ENCODE measurements at regions not wholly inside any gene's neighbourhood (a gene's known extent, or its start where the extent isn't known, plus 50 kb on each side); places are given as distances from the start of the nearest gene placed in this dataset.
"Not testable (repeated sequence)": the region's sequence is repeated elsewhere in the genome, so short reads cannot be mapped to it uniquely, and the experiment has no call there.

DNA sequence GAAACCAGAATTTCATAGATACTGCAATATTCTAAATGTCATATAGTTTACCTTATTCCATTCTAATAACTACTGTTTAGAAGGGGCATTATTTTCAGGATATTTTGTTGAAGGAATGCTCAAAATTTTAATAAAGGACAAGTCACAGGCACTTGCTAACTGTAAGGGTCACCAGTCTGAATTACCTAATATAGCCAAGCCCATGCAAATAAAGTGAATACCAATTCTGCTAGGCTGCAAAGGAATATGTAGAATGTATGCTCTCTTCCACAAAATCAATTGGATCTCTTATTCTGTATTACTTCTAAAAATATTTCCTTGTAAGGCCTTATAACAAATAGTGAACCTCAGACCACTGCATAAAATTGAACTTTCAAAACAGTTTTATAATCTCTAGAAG is 52.3 kb upstream of the FAT4 start:
- in situ Hi-C loops (cut with HindIII; ENCODE audit: low pct_unique_long_range_greater_than_20kb, low sequenced_read_pairs): no loop called here
- no peak for DNase-seq (ENCODE audit: low read depth)

DNA sequence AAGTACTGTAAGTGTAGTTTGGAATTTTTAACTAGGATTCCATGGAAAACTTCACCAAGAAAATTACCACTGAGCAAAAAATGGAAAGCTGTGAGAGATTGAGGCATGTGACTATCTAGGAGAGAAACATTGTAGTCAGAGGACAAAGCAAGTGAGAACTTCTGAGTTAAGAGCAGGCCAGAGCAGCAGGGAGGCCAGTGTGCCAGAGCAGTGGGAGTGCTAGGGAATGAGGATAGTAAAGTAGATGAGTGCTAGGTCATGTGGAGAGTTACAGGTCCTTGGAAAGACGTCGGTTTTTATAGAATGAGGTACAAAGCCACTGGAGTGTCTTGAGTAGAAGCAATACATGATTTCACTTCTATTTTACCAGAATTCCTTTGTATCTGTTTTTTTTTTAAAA is 52.7 kb upstream of the FAT4 start:
- in situ Hi-C loops (cut with HindIII; ENCODE audit: low pct_unique_long_range_greater_than_20kb, low sequenced_read_pairs): no loop called here
- no peak for DNase-seq (ENCODE audit: low read depth)

GRCh38 chr4:125254106-125254505 is 60.6 kb upstream of the FAT4 start:
- DNase-seq (ENCODE audit: low read depth): no peak
- in situ Hi-C loops (cut with HindIII; ENCODE audit: low pct_unique_long_range_greater_than_20kb, low sequenced_read_pairs): no loop called here

DNA sequence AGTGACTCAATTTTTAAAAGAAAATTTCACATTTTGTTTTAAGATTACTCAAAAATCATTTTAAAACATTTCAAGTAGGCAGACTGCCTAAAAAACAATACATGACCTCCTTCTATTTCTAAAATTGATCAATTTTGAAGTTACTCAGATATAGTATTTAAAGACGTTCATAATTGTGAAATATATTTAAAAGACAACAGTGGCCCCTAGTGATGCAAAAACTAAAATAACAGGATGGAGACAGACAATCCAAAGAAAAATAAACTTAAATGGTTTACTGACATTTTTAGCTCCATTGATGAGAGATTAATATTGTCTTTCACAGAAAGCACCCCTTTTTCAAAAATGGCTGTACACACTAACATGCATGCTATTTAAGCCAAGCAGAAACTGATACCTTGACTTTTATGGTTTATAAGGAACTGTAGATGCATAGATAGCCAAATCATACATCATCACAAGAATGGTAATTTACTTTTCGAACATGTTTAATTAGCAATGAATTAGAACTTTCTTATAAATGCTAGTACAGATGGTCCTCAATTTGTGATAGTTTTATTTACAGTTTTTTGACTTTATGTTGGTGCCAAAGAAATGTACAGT is 69.8 kb upstream of the FAT4 start:
- no peak for DNase-seq (ENCODE audit: low read depth)
- in situ Hi-C loops (cut with HindIII; ENCODE audit: low pct_unique_long_range_greater_than_20kb, low sequenced_read_pairs): no loop called here

GRCh38 chr4:125243789-125244397 is 70.9 kb upstream of the FAT4 start:
- in situ Hi-C loops (cut with HindIII; ENCODE audit: low pct_unique_long_range_greater_than_20kb, low sequenced_read_pairs): no loop called here
- no peak for DNase-seq (ENCODE audit: low read depth)

- in situ Hi-C loops (cut with HindIII; ENCODE audit: low pct_unique_long_range_greater_than_20kb, low sequenced_read_pairs): no loop called here
- no peak for DNase-seq (ENCODE audit: low read depth)
Measured at GRCh38 chr4:125235971-125236370, 78.8 kb upstream of the FAT4 start.

GRCh38 chr4:125231661-125232060 is 83.1 kb upstream of the FAT4 start:
- DNase-seq (ENCODE audit: low read depth): no peak
- in situ Hi-C loops (cut with HindIII; ENCODE audit: low pct_unique_long_range_greater_than_20kb, low sequenced_read_pairs): no loop called here

GRCh38 chr4:125229596-125230058 is 85.1 kb upstream of the FAT4 start:
- no peak for DNase-seq (ENCODE audit: low read depth)
- in situ Hi-C loops (cut with HindIII; ENCODE audit: low pct_unique_long_range_greater_than_20kb, low sequenced_read_pairs): no loop called here

- DNase-seq (ENCODE audit: low read depth): no peak
- in situ Hi-C loops (cut with HindIII; ENCODE audit: low pct_unique_long_range_greater_than_20kb, low sequenced_read_pairs): no loop called here
Measured at GRCh38 chr4:125225806-125226205, 88.9 kb upstream of the FAT4 start.

GRCh38 chr4:125200556-125200955 is 114.2 kb upstream of the FAT4 start:
- no peak for DNase-seq (ENCODE audit: low read depth)
- in situ Hi-C loops (cut with HindIII; ENCODE audit: low pct_unique_long_range_greater_than_20kb, low sequenced_read_pairs): no loop called here

DNA sequence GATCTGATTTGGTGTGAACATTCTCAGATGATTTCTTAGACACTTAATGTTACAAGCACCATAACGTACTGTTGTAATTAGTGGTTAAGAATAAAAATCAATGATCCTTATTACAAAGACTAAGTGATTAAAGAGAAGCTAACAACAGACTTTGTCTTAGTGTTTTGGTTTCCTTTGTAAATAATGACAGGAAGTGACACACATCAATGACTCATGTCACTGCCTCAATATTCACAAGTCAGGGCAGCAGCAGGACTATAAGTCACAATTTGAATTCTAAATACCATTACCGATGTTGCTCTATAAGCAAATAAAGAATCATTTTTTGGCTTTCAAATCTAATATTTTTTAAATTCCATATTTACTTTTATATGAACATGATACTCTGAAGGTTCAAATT is 115.8 kb upstream of the FAT4 start:
- in situ Hi-C loops (cut with HindIII; ENCODE audit: low pct_unique_long_range_greater_than_20kb, low sequenced_read_pairs): no loop called here
- DNase-seq (ENCODE audit: low read depth): no peak

GRCh38 chr4:125191874-125192459 is 122.8 kb upstream of the FAT4 start:
- DNase-seq (ENCODE audit: low read depth); in situ Hi-C loops (cut with HindIII; ENCODE audit: low pct_unique_long_range_greater_than_20kb, low sequenced_read_pairs): not testable (repeated sequence)

DNA sequence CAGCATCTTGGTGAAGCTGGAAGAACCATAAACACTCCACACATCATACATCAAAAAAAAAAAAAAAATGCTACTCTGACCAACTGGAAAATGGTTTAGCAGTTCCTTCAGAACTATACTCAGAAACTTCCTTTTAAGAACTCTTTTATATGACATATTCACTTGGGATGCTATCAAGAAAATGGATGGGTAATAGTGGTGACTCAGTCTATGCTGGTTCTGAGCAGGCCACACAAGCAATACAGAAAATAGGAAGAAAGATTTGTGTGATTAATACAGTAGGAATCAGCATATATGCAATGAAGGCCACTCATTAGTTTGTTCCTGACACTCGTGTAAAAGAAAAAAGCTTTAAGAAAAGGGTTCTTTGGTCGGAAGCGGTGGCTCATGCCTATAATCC is 123.5 kb upstream of the FAT4 start:
- in situ Hi-C loops (cut with HindIII; ENCODE audit: low pct_unique_long_range_greater_than_20kb, low sequenced_read_pairs): no loop called here
- DNase-seq (ENCODE audit: low read depth): no peak

- in situ Hi-C loops (cut with HindIII; ENCODE audit: low pct_unique_long_range_greater_than_20kb, low sequenced_read_pairs): no loop called here
- DNase-seq (ENCODE audit: low read depth): peak; percentile 50
Measured at GRCh38 chr4:125187226-125188176, 127.3 kb upstream of the FAT4 start.

GRCh38 chr4:125184116-125184515 is 130.6 kb upstream of the FAT4 start:
- in situ Hi-C loops (cut with HindIII; ENCODE audit: low pct_unique_long_range_greater_than_20kb, low sequenced_read_pairs): no loop called here
- DNase-seq (ENCODE audit: low read depth): no peak

DNA sequence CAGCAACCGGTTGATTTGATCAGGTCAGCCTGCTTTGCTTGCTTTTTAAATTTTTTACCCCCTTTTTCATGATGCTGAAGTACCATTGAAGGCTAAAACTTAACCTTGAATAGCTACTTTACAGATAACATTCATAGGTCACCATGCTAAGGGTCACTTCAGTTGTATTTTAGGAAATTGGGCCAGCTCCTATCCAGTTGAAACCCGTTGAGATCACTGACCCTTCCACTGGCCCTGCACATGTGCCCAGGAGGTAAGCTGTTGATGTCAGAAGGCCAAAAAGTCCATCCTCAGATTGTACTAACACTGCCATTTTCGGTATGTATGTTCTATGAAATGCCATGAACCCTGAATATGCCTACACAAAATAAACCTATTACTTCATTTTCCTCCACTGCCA is 133.0 kb upstream of the FAT4 start:
- no peak for DNase-seq (ENCODE audit: low read depth)
- in situ Hi-C loops (cut with HindIII; ENCODE audit: low pct_unique_long_range_greater_than_20kb, low sequenced_read_pairs): no loop called here

DNA sequence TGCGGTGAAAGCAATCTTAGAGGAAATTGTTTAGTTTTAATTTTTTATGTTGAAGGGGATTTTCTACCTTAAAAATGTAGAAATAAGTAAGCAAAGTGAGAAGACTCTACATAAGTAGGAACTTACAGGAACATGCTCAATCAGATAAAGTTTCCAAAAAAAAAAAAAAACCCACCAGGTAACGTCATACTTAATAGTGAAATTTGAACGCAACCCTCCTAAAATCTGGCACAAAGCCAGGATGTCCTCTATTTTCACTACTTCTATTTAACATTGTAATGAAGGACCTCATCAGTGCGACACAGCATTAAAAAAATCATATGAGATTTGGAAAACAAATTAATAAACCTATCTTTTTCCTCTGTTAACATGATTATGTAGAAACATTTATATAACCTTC is 135.0 kb upstream of the FAT4 start:
- in situ Hi-C loops (cut with HindIII; ENCODE audit: low pct_unique_long_range_greater_than_20kb, low sequenced_read_pairs): no loop called here
- no peak for DNase-seq (ENCODE audit: low read depth)

GRCh38 chr4:125169192-125169591 is 145.6 kb upstream of the FAT4 start:
- DNase-seq (ENCODE audit: low read depth): no peak
- in situ Hi-C loops (cut with HindIII; ENCODE audit: low pct_unique_long_range_greater_than_20kb, low sequenced_read_pairs): no loop called here

GRCh38 chr4:125168531-125168930 is 146.2 kb upstream of the FAT4 start:
- in situ Hi-C loops (cut with HindIII; ENCODE audit: low pct_unique_long_range_greater_than_20kb, low sequenced_read_pairs): no loop called here
- DNase-seq (ENCODE audit: low read depth): no peak

Data from Caki2 (cell line).